ENCODE measurements at regions not wholly inside any gene's neighbourhood (a gene's known extent, or its start where the extent isn't known, plus 50 kb on each side); places are given as distances from the start of the nearest gene placed in this dataset.
"Not testable (repeated sequence)": the region's sequence is repeated elsewhere in the genome, so short reads cannot be mapped to it uniquely, and the experiment has no call there.

GRCh38 chr9:97103613-97104383 is 64.9 kb upstream of the CTSV start:
- not testable (repeated sequence) for DNase-seq (ENCODE audit: low read depth)

DNA sequence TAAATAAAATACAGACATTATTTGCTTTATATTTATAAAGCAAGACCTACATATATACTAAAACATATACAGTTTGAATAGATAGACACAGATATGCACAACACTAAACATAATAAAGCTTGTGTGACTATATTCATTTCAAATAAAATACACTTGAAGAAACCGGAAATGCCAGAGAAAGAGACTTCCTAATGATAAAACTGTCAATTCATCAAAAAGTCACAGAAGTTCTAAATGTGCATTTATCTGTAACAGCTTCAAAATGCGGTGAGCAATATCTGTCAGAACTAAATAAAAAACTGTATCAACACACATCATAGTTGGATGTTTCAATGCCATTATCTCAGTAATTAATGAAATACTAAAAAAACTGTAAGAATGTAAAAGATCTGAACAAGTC is 60.6 kb upstream of the CTSV start:
- not testable (repeated sequence) for DNase-seq (ENCODE audit: low read depth)

- no peak for DNase-seq (ENCODE audit: low read depth)
These were observed 57.9 kb upstream of the CTSV start for GRCh38 chr9:97096793-97097192.

- not testable (repeated sequence) for DNase-seq (ENCODE audit: low read depth)
These were observed 50.4 kb upstream of the CTSV start for GRCh38 chr9:97089361-97089760.

Data from activated T-cell treated with anti-CD3 and anti-CD28 coated beads for 24 hours (primary cell).